ENCODE measurements at regions not wholly inside any gene's neighbourhood (a gene's known extent, or its start where the extent isn't known, plus 50 kb on each side); places are given as distances from the start of the nearest gene placed in this dataset.

DNA sequence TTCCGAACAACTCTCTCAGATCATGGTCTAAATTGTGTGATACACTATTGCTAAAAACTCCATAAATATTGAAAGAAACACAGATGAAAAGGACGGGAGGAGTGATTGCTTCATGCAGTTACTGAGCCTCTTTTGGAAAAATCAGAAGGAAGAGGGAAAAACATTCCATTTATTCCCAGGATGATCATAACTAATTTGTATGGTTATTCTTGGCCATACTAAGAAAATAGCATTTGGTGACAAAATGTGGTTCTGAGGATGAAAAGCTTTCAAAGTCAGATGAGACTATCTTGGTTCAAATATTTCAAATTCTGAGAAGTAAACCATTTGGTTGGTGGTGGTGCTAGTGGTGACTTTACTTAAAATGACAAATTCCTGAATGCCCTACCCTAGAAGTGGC lies 305.4 kb upstream of the LDB2 start:
- TF ChIP-seq EZH2 (IDR thresholded peaks at IDR 0.05; ENCODE audit: low read depth, unreplicated experiment) (no peak), CREB1 (CRISPR knock-in tag; IDR thresholded peaks at IDR 0.05; ENCODE audit: low read depth) (no peak), ZNF331 (CRISPR knock-in tag; IDR thresholded peaks at IDR 0.05; ENCODE audit: low read depth) (no peak), STAT1 (IDR thresholded peaks at IDR 0.05; ENCODE audit: unreplicated experiment) (no peak)
- TF ChIP-seq, protein P1, sequence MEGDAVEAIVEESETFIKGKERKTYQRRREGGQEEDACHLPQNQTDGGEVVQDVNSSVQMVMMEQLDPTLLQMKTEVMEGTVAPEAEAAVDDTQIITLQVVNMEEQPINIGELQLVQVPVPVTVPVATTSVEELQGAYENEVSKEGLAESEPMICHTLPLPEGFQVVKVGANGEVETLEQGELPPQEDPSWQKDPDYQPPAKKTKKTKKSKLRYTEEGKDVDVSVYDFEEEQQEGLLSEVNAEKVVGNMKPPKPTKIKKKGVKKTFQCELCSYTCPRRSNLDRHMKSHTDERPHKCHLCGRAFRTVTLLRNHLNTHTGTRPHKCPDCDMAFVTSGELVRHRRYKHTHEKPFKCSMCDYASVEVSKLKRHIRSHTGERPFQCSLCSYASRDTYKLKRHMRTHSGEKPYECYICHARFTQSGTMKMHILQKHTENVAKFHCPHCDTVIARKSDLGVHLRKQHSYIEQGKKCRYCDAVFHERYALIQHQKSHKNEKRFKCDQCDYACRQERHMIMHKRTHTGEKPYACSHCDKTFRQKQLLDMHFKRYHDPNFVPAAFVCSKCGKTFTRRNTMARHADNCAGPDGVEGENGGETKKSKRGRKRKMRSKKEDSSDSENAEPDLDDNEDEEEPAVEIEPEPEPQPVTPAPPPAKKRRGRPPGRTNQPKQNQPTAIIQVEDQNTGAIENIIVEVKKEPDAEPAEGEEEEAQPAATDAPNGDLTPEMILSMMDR (conservative IDR thresholded peaks at IDR 0.05; ENCODE audit: low read depth in 2 of 2): no peak

Measured in GM23338 (cell line).